ENCODE measurements at regions not wholly inside any gene's neighbourhood (a gene's known extent, or its start where the extent isn't known, plus 50 kb on each side); places are given as distances from the start of the nearest gene placed in this dataset.
A peak's percentile ranks its signal among the peaks of the same experiment; 100 is the strongest.

- DNase-seq (ENCODE audit: low read depth in 2 of 2), result no peak
- no peak overlapping the region for H3K4me2 ChIP-seq (ENCODE audit: extremely low read depth, insufficient read depth, low read length)
- H3K27me3 ChIP-seq (ENCODE audit: control insufficient read depth, insufficient read depth, low read length), result no peaks in the 10 kb centered on the region
- H3K27ac ChIP-seq (ENCODE audit: insufficient read depth, low read length), result no peak overlapping the region
- no peak overlapping the region for H3K9ac ChIP-seq (ENCODE audit: insufficient read depth, low read length)
- TF ChIP-seq EZH2 (IDR thresholded peaks at IDR 0.05; ENCODE audit: low read length, missing control alignments) (no peak), CTCF (conservative IDR thresholded peaks at IDR 0.05 in 1 of 2, IDR thresholded peaks at IDR 0.05 in 1 of 2; ENCODE audit: low read depth in 1 of 2, low read length in 2 of 2) (no peak)
- H4K20me1 ChIP-seq (ENCODE audit: control insufficient read depth, extremely low read depth, insufficient read depth, low read length), result no peaks in the 10 kb centered on the region
- peaks cover 9% of the 10 kb centered on the region for H3K4me1 ChIP-seq (ENCODE audit: control insufficient read depth, extremely low read depth, insufficient read depth, low read length)
- H3K36me3 ChIP-seq (ENCODE audit: control insufficient read depth, insufficient read depth, low read length), result no peaks in the 10 kb centered on the region
- H3K79me2 ChIP-seq (ENCODE audit: control insufficient read depth, insufficient read depth, low read length), result no peaks in the 10 kb centered on the region
- no peak overlapping the region for H2AFZ ChIP-seq (ENCODE audit: low read length)
- no peak overlapping the region for H3K4me3 ChIP-seq (replicated peaks in 1 of 4; ENCODE audit: control extremely low read depth in 1 of 4, insufficient read depth in 1 of 4, low read depth in 3 of 4, low read length in 4 of 4)
- no peaks in the 10 kb centered on the region for H3K9me3 ChIP-seq (ENCODE audit: control insufficient read depth, insufficient read depth, low read depth, low read length)
Observed at GRCh38 chr1:117682372-117682771, 76.5 kb downstream of the TENT5C start.

- peak; percentile 17 to 87 for DNase-seq (ENCODE audit: low read depth in 2 of 2)
- no peak for TF ChIP-seq CTCF (conservative IDR thresholded peaks at IDR 0.05 in 1 of 2, IDR thresholded peaks at IDR 0.05 in 1 of 2; ENCODE audit: low read depth in 1 of 2, low read length in 2 of 2)
- no peak for TF ChIP-seq EZH2 (IDR thresholded peaks at IDR 0.05; ENCODE audit: low read length, missing control alignments)
- Histone ChIP-seq H3K4me3 (replicated peaks in 1 of 4; ENCODE audit: control extremely low read depth in 1 of 4, insufficient read depth in 1 of 4, low read depth in 3 of 4, low read length in 4 of 4) (no peak overlapping the region), H2AFZ (ENCODE audit: low read length) (no peak overlapping the region), H3K9me3 (ENCODE audit: control insufficient read depth, insufficient read depth, low read depth, low read length) (no peaks in the 10 kb centered on the region), H3K27me3 (ENCODE audit: control insufficient read depth, insufficient read depth, low read length) (no peaks in the 10 kb centered on the region), H3K9ac (ENCODE audit: insufficient read depth, low read length) (no peak overlapping the region), H4K20me1 (ENCODE audit: control insufficient read depth, extremely low read depth, insufficient read depth, low read length) (no peaks in the 10 kb centered on the region), H3K79me2 (ENCODE audit: control insufficient read depth, insufficient read depth, low read length) (no peaks in the 10 kb centered on the region), H3K27ac (ENCODE audit: insufficient read depth, low read length) (no peak overlapping the region), H3K36me3 (ENCODE audit: control insufficient read depth, insufficient read depth, low read length) (no peaks in the 10 kb centered on the region), H3K4me2 (ENCODE audit: extremely low read depth, insufficient read depth, low read length) (no peak overlapping the region), H3K4me1 (ENCODE audit: control insufficient read depth, extremely low read depth, insufficient read depth, low read length) (peaks cover 6% of the 10 kb centered on the region)
Observed at GRCh38 chr1:117683571-117684285, 77.9 kb downstream of the TENT5C start.

- no peak for DNase-seq (ENCODE audit: low read depth in 2 of 2)
- Histone ChIP-seq H3K27me3 (ENCODE audit: control insufficient read depth, insufficient read depth, low read length) (no peaks in the 10 kb centered on the region), H3K4me3 (replicated peaks in 1 of 4; ENCODE audit: control extremely low read depth in 1 of 4, insufficient read depth in 1 of 4, low read depth in 3 of 4, low read length in 4 of 4) (no peak overlapping the region), H2AFZ (ENCODE audit: low read length) (no peak overlapping the region), H3K36me3 (ENCODE audit: control insufficient read depth, insufficient read depth, low read length) (no peaks in the 10 kb centered on the region), H3K4me1 (ENCODE audit: control insufficient read depth, extremely low read depth, insufficient read depth, low read length) (peaks cover 6% of the 10 kb centered on the region), H3K9me3 (ENCODE audit: control insufficient read depth, insufficient read depth, low read depth, low read length) (no peaks in the 10 kb centered on the region), H3K4me2 (ENCODE audit: extremely low read depth, insufficient read depth, low read length) (no peak overlapping the region), H3K27ac (ENCODE audit: insufficient read depth, low read length) (no peak overlapping the region), H3K9ac (ENCODE audit: insufficient read depth, low read length) (no peak overlapping the region), H4K20me1 (ENCODE audit: control insufficient read depth, extremely low read depth, insufficient read depth, low read length) (no peaks in the 10 kb centered on the region), H3K79me2 (ENCODE audit: control insufficient read depth, insufficient read depth, low read length) (no peaks in the 10 kb centered on the region)
- TF ChIP-seq CTCF (conservative IDR thresholded peaks at IDR 0.05 in 1 of 2, IDR thresholded peaks at IDR 0.05 in 1 of 2; ENCODE audit: low read depth in 1 of 2, low read length in 2 of 2), result no peak
- no peak for TF ChIP-seq EZH2 (IDR thresholded peaks at IDR 0.05; ENCODE audit: low read length, missing control alignments)
Observed at GRCh38 chr1:117685936-117686806, 80.3 kb downstream of the TENT5C start.
